ENCODE measurements at regions not wholly inside any gene's neighbourhood (a gene's known extent, or its start where the extent isn't known, plus 50 kb on each side); places are given as distances from the start of the nearest gene placed in this dataset.

GRCh38 chr16:8184854-8185253 lies 405.5 kb downstream of the TMEM114 start (continued):
- no peak for TF ChIP-seq SUZ12 (IDR thresholded peaks at IDR 0.05; ENCODE audit: low read length)
- TF ChIP-seq TAF1 (IDR thresholded peaks at IDR 0.05; ENCODE audit: low read depth, low read length): no peak
- TF ChIP-seq FOSL1 (IDR thresholded peaks at IDR 0.05; ENCODE audit: insufficient read depth, low read depth, low read length): no peak
- no peak for TF ChIP-seq SIRT6 (IDR thresholded peaks at IDR 0.05; ENCODE audit: low read length)
- TF ChIP-seq CHD1 (IDR thresholded peaks at IDR 0.05; ENCODE audit: low read depth, low read length): no peak
